Fibroblast of the conjunctiva (primary cell): ENCODE measurements at regions not wholly inside any gene's neighbourhood (a gene's known extent, or its start where the extent isn't known, plus 50 kb on each side); places are given as distances from the start of the nearest gene placed in this dataset.

Experiments used
- DNase-seq: peaks from one replicate; pipeline ENCODE4 v3.0.0-alpha.2; 2010; ENCODE audit warnings: low read depth

DNA sequence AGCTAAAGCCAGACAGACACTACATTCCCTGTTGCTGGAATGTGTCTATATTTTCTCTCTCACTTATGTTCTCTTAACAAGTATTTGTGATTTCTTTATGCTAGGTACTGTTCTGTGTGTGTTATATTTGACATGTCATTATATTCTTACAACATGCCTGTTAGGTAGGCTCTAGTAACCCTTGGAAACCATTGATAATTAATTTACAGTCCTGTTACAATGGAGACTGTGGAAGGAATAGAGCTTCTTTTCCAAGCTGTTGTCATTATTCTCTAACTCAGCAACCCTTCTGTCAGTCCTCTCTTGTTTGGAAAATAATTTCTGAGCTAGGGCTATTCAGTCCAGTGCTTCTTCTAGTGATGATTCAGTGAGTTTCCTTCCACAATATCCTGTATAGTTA lies 419.1 kb upstream of the BOD1L1 start:
- no peak for DNase-seq

DNA sequence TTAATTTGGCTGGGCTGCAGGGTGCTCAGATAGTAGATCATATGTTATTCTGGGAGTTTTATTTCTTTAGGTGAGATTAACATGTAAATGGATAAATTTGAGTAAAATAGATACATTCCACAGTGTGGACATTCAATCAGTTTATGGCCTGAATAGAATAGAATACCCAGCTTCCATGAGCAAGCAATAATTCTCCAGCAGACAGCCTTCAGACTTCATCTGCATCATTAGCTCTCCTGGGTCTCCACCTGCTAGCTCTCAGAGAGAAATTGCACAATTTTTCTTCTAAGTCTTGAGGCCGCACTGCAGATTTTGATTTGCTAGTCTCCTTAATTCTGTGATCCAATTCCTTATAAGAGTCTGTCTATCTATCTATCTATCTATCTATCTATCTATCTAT lies 420.3 kb upstream of the BOD1L1 start:
- DNase-seq = no peak

DNA sequence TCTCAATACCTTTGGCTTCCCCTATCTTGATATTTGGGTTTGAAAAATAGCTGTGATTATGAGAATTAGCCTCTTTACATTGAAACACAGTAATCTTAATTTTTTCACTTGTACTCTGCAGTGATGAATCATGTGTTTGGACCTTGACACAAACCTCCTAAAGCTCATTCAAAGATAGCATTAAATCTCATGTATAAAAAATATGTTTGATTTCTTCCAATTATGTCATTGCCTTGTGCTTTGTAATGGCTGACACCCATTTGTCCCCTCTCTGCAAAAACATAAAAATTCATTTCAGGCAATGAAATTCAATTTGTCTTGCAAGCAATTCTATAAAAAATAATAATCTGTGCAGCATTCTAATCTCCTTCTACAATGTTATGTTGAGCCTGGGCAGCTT lies 422.4 kb upstream of the BOD1L1 start:
- DNase-seq = no peak

GRCh38 chr4:14053291-14053690 lies 425.8 kb upstream of the BOD1L1 start:
- DNase-seq = no peak

DNA sequence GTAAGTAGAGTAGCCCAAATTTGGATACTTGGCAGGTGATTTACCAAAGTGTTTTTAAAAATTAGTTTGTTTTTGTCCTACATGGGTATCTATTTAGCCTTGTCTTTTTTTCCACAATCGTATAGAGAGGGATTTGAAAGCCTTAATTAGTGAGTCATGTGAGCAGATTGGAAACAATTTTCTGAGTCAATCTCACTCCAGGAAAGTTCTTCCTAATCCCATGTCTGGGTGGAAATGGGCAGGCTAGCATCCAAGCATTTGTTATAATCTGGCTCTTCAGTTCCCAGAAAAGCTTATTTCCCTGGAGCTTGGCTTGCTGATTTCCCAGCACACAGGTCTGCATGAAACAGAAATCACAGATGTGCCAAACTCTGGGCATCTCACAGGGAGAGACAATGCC lies 426.9 kb upstream of the BOD1L1 start:
- no peak for DNase-seq

- DNase-seq = no peak
Observed at GRCh38 chr4:14059006-14059405, 431.5 kb upstream of the BOD1L1 start.

GRCh38 chr4:14064984-14065383 lies 437.5 kb upstream of the BOD1L1 start:
- no peak for DNase-seq

- no peak for DNase-seq
Observed at GRCh38 chr4:14065406-14065805, 437.9 kb upstream of the BOD1L1 start.

- no peak for DNase-seq
Observed at GRCh38 chr4:14066979-14067378, 439.5 kb upstream of the BOD1L1 start.

DNA sequence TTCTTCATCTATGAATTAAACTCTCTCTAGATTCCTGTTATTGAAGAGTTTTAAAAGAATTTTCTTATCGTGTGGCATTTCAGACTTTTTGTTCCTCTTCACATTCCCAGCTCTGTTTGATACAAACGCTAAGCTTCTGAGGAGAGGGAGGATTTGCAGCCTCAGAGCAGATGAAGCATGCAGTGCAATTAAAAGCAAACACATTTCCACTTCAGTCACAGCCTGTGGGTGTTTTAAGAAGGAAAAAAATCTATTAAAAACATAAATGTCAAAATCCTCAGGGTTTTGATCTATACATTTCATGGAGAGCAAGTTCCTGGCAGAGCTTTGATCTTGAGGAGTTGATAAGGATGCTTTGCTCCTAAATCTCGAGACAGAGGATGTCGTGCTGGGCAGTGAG lies 442.4 kb upstream of the BOD1L1 start:
- no peak for DNase-seq

DNA sequence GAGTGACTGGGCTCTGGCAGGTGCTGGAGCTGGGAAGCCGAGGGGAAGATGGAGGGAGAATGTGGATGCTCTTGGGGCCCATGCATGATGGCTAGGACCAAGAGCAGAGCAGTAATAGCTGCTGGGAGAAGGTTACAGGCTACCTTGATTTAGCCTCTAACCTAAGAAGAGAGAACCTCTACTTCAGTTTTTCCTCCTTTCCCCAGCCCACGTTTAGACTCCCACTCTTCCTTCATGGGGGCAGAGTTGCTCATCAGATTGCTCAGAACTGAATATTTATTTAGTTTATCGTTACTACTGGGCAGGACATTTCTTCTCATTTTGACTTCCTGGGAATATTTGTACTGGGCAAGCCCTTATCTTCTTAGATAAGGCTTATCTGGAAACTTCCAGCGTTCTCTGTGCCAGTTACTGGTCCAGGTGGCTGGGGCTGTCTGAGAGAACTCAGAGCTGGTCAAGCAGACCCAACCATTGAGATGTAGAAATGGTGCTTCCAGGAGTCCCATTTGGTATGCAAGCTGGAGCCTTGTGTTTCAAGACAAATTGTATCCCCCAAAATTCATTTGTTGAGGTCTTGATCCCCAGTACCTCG lies 442.9 kb upstream of the BOD1L1 start:
- no peak for DNase-seq

DNA sequence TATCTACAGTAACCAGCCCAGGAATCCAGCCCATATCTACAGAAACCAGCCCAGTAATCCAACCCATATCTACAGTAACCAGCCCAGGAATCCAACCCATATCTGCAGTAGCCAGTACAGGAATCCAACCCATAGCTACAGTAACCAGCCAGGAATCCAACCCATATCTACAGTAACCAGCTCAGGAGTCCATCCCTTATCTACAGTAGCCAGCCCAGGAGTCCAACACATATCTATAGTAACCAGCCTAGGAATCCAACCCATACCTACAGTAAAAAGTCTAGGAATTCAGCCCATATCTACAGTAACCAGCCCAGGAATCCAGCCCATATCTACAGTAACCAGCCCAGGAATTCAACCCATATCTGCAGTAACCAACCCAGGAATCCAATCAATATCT lies 445.0 kb upstream of the BOD1L1 start:
- no peak for DNase-seq

DNA sequence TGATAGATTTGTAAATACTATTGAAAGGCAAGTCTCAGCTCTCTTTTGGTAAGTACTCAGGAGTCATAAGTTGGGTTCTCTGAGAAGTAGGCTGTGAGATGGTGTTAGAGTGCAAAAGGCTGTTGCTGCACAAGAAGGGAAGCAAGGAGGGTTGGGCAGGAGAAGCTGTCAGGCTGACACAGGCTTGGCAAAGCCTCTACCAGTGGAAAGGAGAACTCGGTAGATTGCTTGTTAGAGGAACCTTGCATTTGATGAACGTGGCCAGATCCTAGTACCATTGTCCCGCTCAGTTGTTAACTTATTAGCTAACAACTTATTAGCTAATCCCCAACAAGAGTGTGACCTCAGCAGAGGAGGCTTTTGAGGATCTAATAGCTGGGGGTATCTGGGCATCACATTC lies 449.3 kb upstream of the BOD1L1 start:
- no peak for DNase-seq

DNA sequence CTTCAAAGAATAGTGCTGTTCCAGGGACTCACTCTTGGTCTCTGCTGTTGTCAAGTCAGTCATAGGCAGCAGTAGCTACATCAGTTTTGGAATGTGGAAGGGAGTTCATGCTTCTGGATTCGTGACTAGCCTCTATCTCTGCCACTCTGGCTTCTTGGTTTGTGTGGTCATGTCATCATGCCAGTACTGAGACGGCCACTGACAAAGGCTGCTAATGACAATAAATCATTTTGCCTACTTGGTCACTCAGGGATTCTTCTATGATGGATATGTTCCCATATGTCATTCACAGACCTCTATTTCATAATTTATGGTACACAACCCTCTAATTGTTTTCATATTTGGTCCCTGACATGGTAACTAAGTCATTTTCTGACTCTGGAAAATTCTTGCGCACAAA lies 450.8 kb upstream of the BOD1L1 start:
- DNase-seq = no peak

DNA sequence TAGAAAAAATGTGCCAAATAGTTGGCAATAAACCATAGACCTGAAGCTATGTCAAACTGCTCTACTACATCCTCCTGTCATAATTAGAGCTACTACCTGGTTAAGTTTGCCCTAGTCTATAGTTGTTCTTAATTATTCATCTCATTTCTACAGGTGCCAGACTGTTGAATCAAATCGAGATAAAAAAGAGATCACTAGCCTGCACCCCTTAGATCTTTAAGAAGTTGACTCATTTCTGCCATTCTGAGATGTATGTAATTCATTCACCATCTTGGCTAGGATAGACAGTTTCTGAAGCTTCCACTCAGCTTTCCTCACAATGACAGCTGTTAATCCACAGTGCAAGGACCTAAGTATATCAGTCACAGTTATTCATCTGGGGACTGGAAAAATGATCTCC lies 452.1 kb upstream of the BOD1L1 start:
- no peak for DNase-seq

DNA sequence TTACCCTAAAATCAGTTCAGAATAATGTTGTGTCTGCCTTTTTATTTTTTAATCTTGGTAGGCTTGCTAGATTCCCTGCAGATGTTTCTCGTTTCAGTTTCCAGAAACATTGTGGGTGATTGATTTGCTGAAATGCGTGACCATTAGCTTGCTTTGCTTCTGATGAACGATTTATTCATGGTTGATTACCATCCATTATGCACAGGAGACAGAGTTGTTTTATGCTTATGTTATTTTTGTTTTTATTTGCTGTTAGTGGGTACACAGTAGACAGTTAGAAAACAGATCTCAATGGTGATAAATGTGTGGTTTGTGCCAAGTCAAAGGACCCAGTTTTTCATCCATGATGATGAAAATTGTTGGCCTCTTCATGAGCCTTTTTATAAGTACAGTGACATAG lies 455.6 kb upstream of the BOD1L1 start:
- DNase-seq = no peak

GRCh38 chr4:14084598-14084997 lies 457.1 kb upstream of the BOD1L1 start:
- no peak for DNase-seq

DNA sequence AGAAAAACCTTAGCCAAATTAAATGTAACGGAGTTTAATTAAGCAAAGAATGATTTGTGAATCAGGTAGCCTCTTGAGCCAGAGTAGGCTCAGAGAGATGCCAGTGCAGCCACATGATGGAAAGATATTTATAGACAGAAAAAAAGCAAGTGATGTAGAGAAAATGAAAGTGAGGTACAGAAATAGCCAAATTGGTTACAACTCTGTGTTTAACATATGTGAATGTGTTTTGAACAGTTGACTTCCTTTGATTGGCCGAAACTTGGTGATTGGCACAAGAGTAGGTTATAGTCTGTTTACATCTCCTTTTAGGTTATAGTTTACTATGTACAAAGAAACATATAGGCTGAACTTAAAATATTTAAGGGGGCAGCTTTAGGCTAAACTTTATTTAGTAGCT lies 459.9 kb upstream of the BOD1L1 start:
- no peak for DNase-seq

DNA sequence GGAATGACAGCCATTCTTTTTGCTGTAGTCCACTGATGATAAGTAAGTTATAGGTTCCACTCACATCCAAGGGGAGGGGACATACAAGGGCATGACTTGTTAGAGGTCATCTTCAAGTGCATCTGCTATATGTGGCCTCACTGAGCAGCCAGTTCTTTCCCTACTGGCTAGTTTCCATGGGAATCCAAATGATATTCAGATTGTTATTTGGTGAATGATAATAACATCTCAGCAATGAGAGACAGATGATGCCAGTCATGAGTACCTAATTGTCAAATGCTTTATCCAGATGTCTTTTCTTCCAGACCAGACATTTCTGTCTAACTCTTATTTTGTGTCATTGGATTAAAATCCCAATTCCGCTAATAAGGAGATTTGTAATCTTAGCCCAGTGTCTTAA lies 460.4 kb upstream of the BOD1L1 start:
- DNase-seq = no peak

DNA sequence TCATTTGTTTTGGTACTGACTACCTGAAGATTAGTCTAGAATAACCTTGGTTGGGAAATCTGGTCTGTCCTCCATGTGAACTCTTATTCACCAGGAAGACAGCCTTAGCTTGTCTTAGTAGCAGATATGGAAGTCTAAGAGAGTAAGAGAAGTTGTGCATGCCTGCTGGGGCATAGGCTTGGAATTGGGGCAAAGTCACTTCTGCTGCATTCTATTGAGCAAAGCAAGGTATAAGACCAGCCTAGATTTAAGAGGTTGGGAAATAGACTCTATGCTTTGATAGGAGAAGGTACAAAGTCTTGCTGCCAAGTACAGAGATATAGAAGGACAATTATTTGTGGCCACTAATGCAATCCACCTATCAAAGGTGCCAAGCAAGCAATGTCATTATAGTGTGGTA lies 464.0 kb upstream of the BOD1L1 start:
- no peak for DNase-seq

DNA sequence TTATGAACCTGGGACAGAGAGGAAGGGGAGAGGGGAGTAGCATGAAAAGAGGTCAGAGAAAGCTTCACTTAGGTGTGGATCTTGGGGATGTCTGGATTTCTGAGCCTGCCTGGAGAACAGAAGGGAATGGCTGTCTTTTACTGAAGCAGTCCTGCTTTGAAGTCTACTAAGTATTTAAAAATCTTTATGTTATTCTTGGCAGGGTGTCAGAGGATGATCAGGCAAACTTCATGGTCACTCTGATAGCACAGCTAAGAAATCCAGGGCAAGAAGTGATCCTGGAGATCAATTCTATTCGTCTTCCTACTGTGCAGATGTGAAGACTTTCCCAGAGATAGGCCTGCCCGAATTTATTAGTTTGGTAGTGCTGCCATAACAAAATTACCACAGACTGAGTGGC lies 464.4 kb upstream of the BOD1L1 start:
- no peak for DNase-seq

- no peak for DNase-seq
Observed at GRCh38 chr4:14092741-14093140, 465.2 kb upstream of the BOD1L1 start.

DNA sequence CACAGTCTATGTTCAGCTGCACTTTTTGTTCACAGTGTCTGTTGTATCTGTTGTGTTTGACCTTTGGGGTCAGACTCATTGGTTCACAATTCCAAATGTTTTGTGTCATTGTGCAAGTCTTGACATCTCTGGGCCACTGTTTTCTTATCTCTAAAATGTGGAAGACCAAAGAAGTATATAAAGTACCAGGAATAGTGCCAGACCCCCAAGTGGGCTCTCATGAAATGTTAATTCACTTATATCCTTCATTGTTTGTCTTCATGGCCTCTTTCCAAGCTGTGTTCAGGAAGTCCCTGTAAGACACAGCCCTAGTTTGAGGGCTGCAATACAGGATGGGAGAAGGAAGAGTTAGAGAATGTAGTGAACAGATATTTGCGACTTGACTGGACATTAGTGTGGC lies 468.3 kb upstream of the BOD1L1 start:
- no peak for DNase-seq

GRCh38 chr4:14096396-14096965 lies 469.0 kb upstream of the BOD1L1 start:
- peak; percentile 67 for DNase-seq

DNA sequence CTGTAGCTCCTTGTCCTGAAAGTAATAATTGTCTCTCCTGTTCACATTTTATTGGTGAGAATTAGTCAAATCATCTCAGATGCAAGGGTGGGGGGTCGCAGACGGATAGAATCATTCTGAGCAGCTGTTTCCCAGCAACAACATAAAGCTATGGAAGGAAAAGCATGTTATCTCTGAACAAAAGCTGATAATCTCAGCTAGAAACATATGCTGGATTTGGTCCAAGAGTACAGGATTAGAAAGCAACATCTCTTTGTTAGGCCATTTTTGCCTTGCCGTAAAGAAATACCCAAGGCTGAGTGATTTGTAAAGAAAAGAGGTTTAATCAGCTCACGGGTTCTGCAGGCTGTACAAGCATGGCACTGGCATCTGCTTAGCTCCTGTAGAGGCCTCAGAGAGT lies 472.8 kb upstream of the BOD1L1 start:
- DNase-seq = no peak
